Gastroesophageal sphincter (tissue), 4 donors: ENCODE measurements at regions not wholly inside any gene's neighbourhood (a gene's known extent, or its start where the extent isn't known, plus 50 kb on each side); places are given as distances from the start of the nearest gene placed in this dataset.

Source experiments
- ATAC-seq: fragments of 150-250 bp; one replicate; pipeline ENCODE4 v1.9.1; 2016; ENCODE audit warnings: mild to moderate bottlenecking, moderate library complexity
- H3K27ac ChIP-seq, 4 donors: fragments of 200-600 bp; sonication (generic) in 3 of 4; 1 replicate in 3 of 4; 2 replicates in 1 of 4; pipeline ENCODE4 v1.5.1; 2016 to 2019
- H3K27me3 ChIP-seq: fragments of 200-600 bp; sonication (generic); one replicate; pipeline ENCODE4 v1.5.1; 2019
- H3K36me3 ChIP-seq, 2 donors: fragments of 200-600 bp; sonication (generic); one replicate each; pipeline ENCODE4 v1.5.1; 2019; ENCODE audit warnings: control low read depth in 1 of 2
- H3K4me1 ChIP-seq, 3 donors: fragments of 200-600 bp; sonication (generic); 1 replicate in 2 of 3; 2 replicates in 1 of 3; pipeline ENCODE4 v1.5.1; 2016 to 2019; ENCODE audit warnings: control low read depth in 2 of 3
- H3K4me3 ChIP-seq, 2 donors: fragments of 200-600 bp; sonication (generic); one replicate each; pipeline ENCODE4 v1.5.1; 2019; ENCODE audit warnings: mild to moderate bottlenecking in 1 of 2, moderate library complexity in 1 of 2
- H3K9me3 ChIP-seq, 3 donors: fragments of 200-600 bp; sonication (generic); one replicate each; pipeline ENCODE4 v1.5.1; 2017 to 2019; ENCODE audit warnings: control low read depth in 2 of 3
- CTCF ChIP-seq, 4 experiments: fragments of 200-600 bp in 2 of 4; fragments of 450-650 bp in 2 of 4; sonication (generic) in 1 of 4; IDR thresholded peaks; one replicate each; pipeline ENCODE4 v1.5.1; 2017 to 2019; ENCODE audit warnings: antibody characterized with exemption in 4 of 4, mild to moderate bottlenecking in 2 of 4, moderate library complexity in 2 of 4
- EP300 ChIP-seq: sonication (generic); formaldehyde crosslinking; IDR thresholded peaks from one replicate; pipeline ENCODE4 v1.6.1; 2017; ENCODE audit warnings: antibody characterized with exemption, mild to moderate bottlenecking
- POLR2A ChIP-seq, 2 donors: fragments of 450-650 bp; IDR thresholded peaks; one replicate each; pipeline ENCODE4 v1.6.1; 2017; ENCODE audit warnings: antibody characterized with exemption in 2 of 2, mild to moderate bottlenecking in 2 of 2, moderate library complexity in 1 of 2
- POLR2AphosphoS5 ChIP-seq: sonication (generic); formaldehyde crosslinking; IDR thresholded peaks from one replicate; pipeline ENCODE4 v1.6.1; 2017; ENCODE audit warnings: antibody characterized with exemption
- WGBS, 2 donors: methylation state at CpG; one replicate each; pipeline ENCODE4 v1.1.5; 2018; ENCODE audit warnings: low coverage in 1 of 2; 5-methylcytosine and 5-hydroxymethylcytosine counted together

- H3K4me3 ChIP-seq: no peak overlapping the region
Measured at GRCh38 chr18:2258954-2259353, 312.4 kb downstream of the METTL4 start.

GRCh38 chr18:2263303-2263890 is 307.9 kb downstream of the METTL4 start:
- no peak for ATAC-seq
- Histone ChIP-seq H3K27ac (no peak overlapping the region), H3K4me3 (no peak overlapping the region), H3K9me3 (no peaks in the 10 kb centered on the region), H3K27me3 (peaks cover 3% of the 10 kb centered on the region), H3K36me3 (no peaks in the 10 kb centered on the region), H3K4me1 (no peaks in the 10 kb centered on the region)
- 90 to 100% methylated on average over 1 to 2 of the region's 8 CpGs for WGBS, 2 donors
- no peak for TF ChIP-seq EP300
- TF ChIP-seq POLR2A (IDR thresholded peaks at IDR 0.05): no peak
- no peak for TF ChIP-seq CTCF (IDR thresholded peaks at IDR 0.05)
- no peak for TF ChIP-seq POLR2AphosphoS5

More at GRCh38 chr18:2258954-2259353, 312.4 kb downstream of the METTL4 start:
- Histone ChIP-seq H3K4me1 (no peaks in the 10 kb centered on the region), H3K27ac (no peak overlapping the region), H3K9me3 (peaks cover 0 to 12% (median 0%) of the 10 kb centered on the region in 3 donors), H3K27me3 (no peaks in the 10 kb centered on the region), H3K36me3 (no peaks in the 10 kb centered on the region)
- TF ChIP-seq CTCF (IDR thresholded peaks at IDR 0.05) (no peak), POLR2A (IDR thresholded peaks at IDR 0.05) (no peak), EP300 (no peak), POLR2AphosphoS5 (no peak)
- WGBS, 2 donors: 23 to 27% methylated on average over 5 to 6 of the region's 6 CpGs
- ATAC-seq: no peak

- WGBS, 2 donors: 53 to 75% methylated on average over 2 of the region's 2 CpGs
- ATAC-seq: no peak
- Histone ChIP-seq H3K27ac (no peak overlapping the region), H3K4me1 (no peaks in the 10 kb centered on the region), H3K36me3 (no peaks in the 10 kb centered on the region), H3K27me3 (no peaks in the 10 kb centered on the region), H3K4me3 (no peak overlapping the region), H3K9me3 (no peaks in the 10 kb centered on the region)
- TF ChIP-seq EP300 (no peak), CTCF (IDR thresholded peaks at IDR 0.05) (no peak), POLR2AphosphoS5 (no peak), POLR2A (IDR thresholded peaks at IDR 0.05) (no peak)
Measured at GRCh38 chr18:2274613-2275012, 296.7 kb downstream of the METTL4 start.

GRCh38 chr18:2281086-2281485 is 290.2 kb downstream of the METTL4 start:
- H3K27ac ChIP-seq: no peak overlapping the region
- ATAC-seq: no peak
- H3K4me1 ChIP-seq: no peaks in the 10 kb centered on the region
- no peaks in the 10 kb centered on the region for H3K36me3 ChIP-seq
- H3K4me3 ChIP-seq: no peak overlapping the region
- 31 to 38% methylated on average over 1 of the region's 1 CpG for WGBS, 2 donors
- H3K9me3 ChIP-seq: no peaks in the 10 kb centered on the region
- TF ChIP-seq POLR2A (IDR thresholded peaks at IDR 0.05) (no peak), EP300 (no peak), POLR2AphosphoS5 (no peak), CTCF (IDR thresholded peaks at IDR 0.05) (no peak)
- H3K27me3 ChIP-seq: no peaks in the 10 kb centered on the region

GRCh38 chr18:2281523-2282199 is 289.6 kb downstream of the METTL4 start:
- H3K27ac ChIP-seq: no peak overlapping the region
- H3K27me3 ChIP-seq: no peaks in the 10 kb centered on the region
- H3K4me1 ChIP-seq: no peaks in the 10 kb centered on the region
- WGBS, 2 donors: 76 to 88% methylated on average over 3 to 10 of the region's 11 CpGs
- no peaks in the 10 kb centered on the region for H3K36me3 ChIP-seq
- ATAC-seq: no peak
- TF ChIP-seq CTCF (IDR thresholded peaks at IDR 0.05) (no peak), EP300 (no peak), POLR2AphosphoS5 (no peak), POLR2A (IDR thresholded peaks at IDR 0.05) (no peak)
- H3K4me3 ChIP-seq: no peak overlapping the region
- no peaks in the 10 kb centered on the region for H3K9me3 ChIP-seq
